Activated T-helper 2 cell treated with anti-CD3 and anti-CD28 coated beads, Interferon-gamma antibody, Interleukin-2, Interleukin-4, amounts not matched to agents 10 μg/mL and 5 μg/mL and 100 μg/mL, durations not matched to agents 14 hours and 24 hours and 36 hours (primary cell): ENCODE measurements at regions not wholly inside any gene's neighbourhood (a gene's known extent, or its start where the extent isn't known, plus 50 kb on each side); places are given as distances from the start of the nearest gene placed in this dataset.
"Not testable (repeated sequence)": the region's sequence is repeated elsewhere in the genome, so short reads cannot be mapped to it uniquely, and the experiment has no call there.

Experiments used
- DNase-seq: peaks from one replicate; pipeline ENCODE4 v3.0.0; 2021; ENCODE audit warnings: low spot score
- H3K27ac Mint-ChIP-seq: one replicate; pipeline ENCODE4 v1.8.0; 2021; ENCODE audit warnings: mixed read lengths
- H3K27me3 Mint-ChIP-seq: one replicate; pipeline ENCODE4 v1.8.0; 2021; ENCODE audit warnings: low read depth, mixed read lengths
- H3K36me3 Mint-ChIP-seq: one replicate; pipeline ENCODE4 v1.8.0; 2021; ENCODE audit warnings: low read depth, mixed read lengths
- H3K4me1 Mint-ChIP-seq: one replicate; pipeline ENCODE4 v1.8.0; 2021; ENCODE audit warnings: low read depth, mixed read lengths
- H3K4me3 Mint-ChIP-seq: one replicate; pipeline ENCODE4 v1.8.0; 2021; ENCODE audit warnings: low read depth, mild to moderate bottlenecking, moderate library complexity, mixed read lengths
- H3K9me3 Mint-ChIP-seq: one replicate; pipeline ENCODE4 v1.8.0; 2021; ENCODE audit warnings: mixed read lengths
- intact Hi-C: fragments of 100-400 bp; cut with micrococcal nuclease; formaldehyde crosslinking; loops from one replicate; pipeline ENCODE4 v1.15.1; 2023

DNA sequence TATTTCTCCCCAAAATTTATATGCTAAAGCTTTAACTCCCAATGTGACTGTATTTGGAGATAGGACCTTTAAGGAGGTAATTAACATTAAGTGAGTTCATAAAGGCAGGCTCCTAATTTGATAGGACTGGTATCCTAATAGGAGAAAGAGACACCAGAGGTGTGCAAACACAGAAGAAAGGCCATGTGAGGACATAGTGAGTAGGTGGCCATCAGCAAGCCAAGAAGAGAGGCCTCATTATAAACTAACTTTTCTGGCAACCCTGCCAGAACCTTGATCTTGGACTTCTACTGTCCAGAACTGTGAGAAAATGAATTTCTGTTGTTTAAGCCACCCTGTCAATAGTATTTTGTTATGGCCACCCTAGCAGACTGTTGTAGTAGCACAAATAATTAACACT, 177.9 kb upstream of the FUT9 start:
- Mint-ChIP-seq H3K4me3 (no peak overlapping the region), H3K36me3 (no peaks in the 10 kb centered on the region), H3K27me3 (peaks cover 2% of the 10 kb centered on the region), H3K27ac (no peak overlapping the region), H3K9me3 (no peaks in the 10 kb centered on the region), H3K4me1 (no peaks in the 10 kb centered on the region)
- no peak for DNase-seq
- intact Hi-C loops, result no loop called here

GRCh38 chr6:95841560-95841959, 174.2 kb upstream of the FUT9 start:
- Mint-ChIP-seq H3K4me3 (no peak overlapping the region), H3K27me3 (no peaks in the 10 kb centered on the region), H3K27ac (no peak overlapping the region), H3K9me3 (no peaks in the 10 kb centered on the region), H3K36me3 (no peaks in the 10 kb centered on the region), H3K4me1 (no peaks in the 10 kb centered on the region)
- intact Hi-C loops, result no loop called here
- DNase-seq, result no peak

- no peak overlapping the region for H3K27ac Mint-ChIP-seq
- intact Hi-C loops, result no loop called here
These were observed 169.1 kb upstream of the FUT9 start for GRCh38 chr6:95846652-95847051.

GRCh38 chr6:95847061-95847460, 168.7 kb upstream of the FUT9 start:
- intact Hi-C loops, result no loop called here
- no peak overlapping the region for H3K4me3 Mint-ChIP-seq

More at GRCh38 chr6:95846652-95847051, 169.1 kb upstream of the FUT9 start:
- Mint-ChIP-seq H3K36me3 (no peaks in the 10 kb centered on the region), H3K4me1 (no peaks in the 10 kb centered on the region), H3K27me3 (no peaks in the 10 kb centered on the region), H3K4me3 (no peak overlapping the region), H3K9me3 (no peaks in the 10 kb centered on the region)
- DNase-seq, result no peak

DNA sequence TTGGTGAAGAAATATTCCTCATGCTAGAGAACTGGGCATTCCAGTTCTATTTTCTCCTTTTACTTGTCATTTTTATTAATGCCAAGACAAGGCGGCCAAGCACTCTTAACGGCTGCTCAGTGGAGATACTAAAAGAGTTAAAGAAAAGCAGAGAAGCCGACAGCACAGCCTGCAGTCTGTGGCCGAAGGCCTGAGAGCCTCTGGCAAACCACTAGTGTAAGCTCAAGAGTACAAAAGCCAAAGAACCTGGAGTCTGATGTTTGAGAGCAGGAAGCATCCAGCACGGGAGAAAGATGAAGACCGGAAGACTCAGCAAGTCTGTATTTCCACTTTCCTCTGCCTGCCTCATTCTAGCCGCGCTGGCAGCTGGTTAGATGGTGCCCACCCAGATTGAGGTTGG, 167.1 kb upstream of the FUT9 start:
- intact Hi-C loops, result no loop called here
- Mint-ChIP-seq H3K27ac (no peak overlapping the region), H3K27me3 (no peaks in the 10 kb centered on the region), H3K36me3 (no peaks in the 10 kb centered on the region), H3K4me3 (no peak overlapping the region), H3K4me1 (no peaks in the 10 kb centered on the region), H3K9me3 (no peaks in the 10 kb centered on the region)
- no peak for DNase-seq

More at GRCh38 chr6:95847061-95847460, 168.7 kb upstream of the FUT9 start:
- H3K4me1 Mint-ChIP-seq, result no peaks in the 10 kb centered on the region
- H3K27ac Mint-ChIP-seq, result no peak overlapping the region
- H3K36me3 Mint-ChIP-seq, result no peaks in the 10 kb centered on the region
- H3K27me3 Mint-ChIP-seq, result no peaks in the 10 kb centered on the region
- no peak for DNase-seq
- H3K9me3 Mint-ChIP-seq, result no peaks in the 10 kb centered on the region

DNA sequence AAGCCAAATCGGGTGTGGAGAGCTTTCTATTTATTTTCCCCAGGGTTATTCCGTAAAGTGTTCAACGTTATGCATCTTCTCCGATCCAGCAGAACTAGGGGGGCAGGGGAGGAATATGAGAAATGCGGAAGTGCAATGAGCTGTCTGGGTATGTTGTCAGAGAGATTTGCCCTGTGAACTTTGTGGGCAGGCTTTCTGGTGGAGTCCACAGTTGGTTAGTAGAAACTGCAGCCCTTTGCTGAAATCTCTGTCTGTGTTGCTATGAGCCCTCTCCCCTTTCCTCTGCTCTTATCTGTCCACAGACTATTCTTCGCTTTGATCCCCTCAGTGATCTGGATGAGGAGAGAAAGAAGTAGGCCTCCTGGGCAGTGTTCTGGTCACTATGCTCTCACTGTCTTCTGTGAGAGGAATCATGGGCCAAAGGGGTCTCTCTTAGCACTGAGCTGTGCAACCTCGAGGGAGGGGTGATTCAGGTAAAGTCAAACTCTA, 158.9 kb upstream of the FUT9 start:
- no peak for DNase-seq
- Mint-ChIP-seq H3K4me3 (no peak overlapping the region), H3K36me3 (no peaks in the 10 kb centered on the region), H3K27ac (no peak overlapping the region), H3K4me1 (no peaks in the 10 kb centered on the region), H3K9me3 (no peaks in the 10 kb centered on the region), H3K27me3 (no peaks in the 10 kb centered on the region)
- intact Hi-C loops, result no loop called here

GRCh38 chr6:95865857-95866256, 149.9 kb upstream of the FUT9 start:
- no peak for DNase-seq
- Mint-ChIP-seq H3K36me3 (no peaks in the 10 kb centered on the region), H3K4me1 (no peaks in the 10 kb centered on the region), H3K4me3 (no peak overlapping the region), H3K9me3 (no peaks in the 10 kb centered on the region), H3K27me3 (no peaks in the 10 kb centered on the region), H3K27ac (no peak overlapping the region)
- intact Hi-C loops, result loop anchor here (5.0 kb wide), 1 partner anchor 434 kb away; no protein-coding TSS in a partner anchor

- no peaks in the 10 kb centered on the region for H3K27me3 Mint-ChIP-seq
- no peak for DNase-seq
- H3K9me3 Mint-ChIP-seq, result no peaks in the 10 kb centered on the region
- H3K36me3 Mint-ChIP-seq, result no peaks in the 10 kb centered on the region
- no peak overlapping the region for H3K27ac Mint-ChIP-seq
- no peaks in the 10 kb centered on the region for H3K4me1 Mint-ChIP-seq
- no peak overlapping the region for H3K4me3 Mint-ChIP-seq
- intact Hi-C loops, result loop anchor here (5.0 kb wide), 1 partner anchor 434 kb away; no protein-coding TSS in a partner anchor
These were observed 149.0 kb upstream of the FUT9 start for GRCh38 chr6:95866732-95867131.

- Mint-ChIP-seq H3K36me3 (no peaks in the 10 kb centered on the region), H3K4me1 (no peaks in the 10 kb centered on the region), H3K27ac (no peak overlapping the region), H3K27me3 (no peaks in the 10 kb centered on the region), H3K4me3 (no peak overlapping the region), H3K9me3 (no peaks in the 10 kb centered on the region)
- intact Hi-C loops, result loop anchor here (5.0 kb wide), 1 partner anchor 435 kb away; no protein-coding TSS in a partner anchor
- DNase-seq, result no peak
These were observed 148.6 kb upstream of the FUT9 start for GRCh38 chr6:95867205-95867604.

- DNase-seq, result no peak
- H3K36me3 Mint-ChIP-seq, result no peaks in the 10 kb centered on the region
- no peaks in the 10 kb centered on the region for H3K9me3 Mint-ChIP-seq
- intact Hi-C loops, result no loop called here
- H3K4me3 Mint-ChIP-seq, result no peak overlapping the region
- no peaks in the 10 kb centered on the region for H3K4me1 Mint-ChIP-seq
- no peaks in the 10 kb centered on the region for H3K27me3 Mint-ChIP-seq
- no peak overlapping the region for H3K27ac Mint-ChIP-seq
These were observed 138.3 kb upstream of the FUT9 start for GRCh38 chr6:95877480-95877879.

- H3K36me3 Mint-ChIP-seq, result no peaks in the 10 kb centered on the region
- DNase-seq, result no peak
- H3K4me1 Mint-ChIP-seq, result no peaks in the 10 kb centered on the region
- no peaks in the 10 kb centered on the region for H3K27me3 Mint-ChIP-seq
- H3K4me3 Mint-ChIP-seq, result no peak overlapping the region
- no peak overlapping the region for H3K27ac Mint-ChIP-seq
- H3K9me3 Mint-ChIP-seq, result no peaks in the 10 kb centered on the region
- intact Hi-C loops, result no loop called here
These were observed 135.9 kb upstream of the FUT9 start for GRCh38 chr6:95879856-95880255.

GRCh38 chr6:95882371-95882770, 133.4 kb upstream of the FUT9 start:
- no peak overlapping the region for H3K4me3 Mint-ChIP-seq
- H3K27ac Mint-ChIP-seq, result no peak overlapping the region
- no peaks in the 10 kb centered on the region for H3K27me3 Mint-ChIP-seq
- DNase-seq, result no peak
- intact Hi-C loops, result no loop called here
- H3K9me3 Mint-ChIP-seq, result no peaks in the 10 kb centered on the region
- H3K36me3 Mint-ChIP-seq, result no peaks in the 10 kb centered on the region
- H3K4me1 Mint-ChIP-seq, result no peaks in the 10 kb centered on the region

- intact Hi-C loops, H3K27ac Mint-ChIP-seq, H3K36me3 Mint-ChIP-seq, H3K4me1 Mint-ChIP-seq, H3K27me3 Mint-ChIP-seq, H3K4me3 Mint-ChIP-seq, H3K9me3 Mint-ChIP-seq, DNase-seq: not testable (repeated sequence)
These were observed 127.1 kb upstream of the FUT9 start for GRCh38 chr6:95888711-95889110.

- Mint-ChIP-seq H3K9me3 (no peaks in the 10 kb centered on the region), H3K4me1 (no peaks in the 10 kb centered on the region), H3K36me3 (no peaks in the 10 kb centered on the region), H3K4me3 (no peak overlapping the region), H3K27me3 (no peaks in the 10 kb centered on the region), H3K27ac (no peak overlapping the region)
- intact Hi-C loops, result no loop called here
- no peak for DNase-seq
These were observed 110.6 kb upstream of the FUT9 start for GRCh38 chr6:95905132-95905531.
